ENCODE measurements at regions not wholly inside any gene's neighbourhood (a gene's known extent, or its start where the extent isn't known, plus 50 kb on each side); places are given as distances from the start of the nearest gene placed in this dataset.

DNA sequence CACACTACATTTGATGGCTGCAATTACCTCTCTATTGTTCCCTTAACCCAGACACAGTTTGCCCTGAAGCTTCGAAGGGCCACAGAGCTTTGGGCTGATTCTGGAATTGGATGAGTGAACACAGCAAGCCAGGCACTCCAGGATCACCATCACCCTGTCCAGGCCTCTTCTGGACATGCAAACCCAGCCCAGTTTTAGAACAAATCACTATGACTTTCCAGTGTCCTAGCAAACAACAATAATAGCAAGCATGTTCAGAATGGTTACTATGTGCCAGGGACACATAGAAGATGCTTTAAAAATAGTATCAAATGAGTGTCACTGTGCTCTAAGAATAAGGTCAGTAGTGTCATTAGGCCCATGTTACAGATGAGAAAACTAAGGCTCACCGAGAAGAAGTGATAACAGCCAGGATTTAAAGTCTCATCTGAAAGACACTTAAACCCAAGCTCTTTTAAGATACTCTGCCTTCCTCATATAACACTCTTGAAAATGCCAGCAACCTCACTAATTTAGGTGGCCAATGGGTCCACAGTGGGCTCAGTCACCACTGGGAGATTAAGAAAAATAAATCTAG, 191.7 kb upstream of the STK17B start:
- DNase-seq: no peak

DNA sequence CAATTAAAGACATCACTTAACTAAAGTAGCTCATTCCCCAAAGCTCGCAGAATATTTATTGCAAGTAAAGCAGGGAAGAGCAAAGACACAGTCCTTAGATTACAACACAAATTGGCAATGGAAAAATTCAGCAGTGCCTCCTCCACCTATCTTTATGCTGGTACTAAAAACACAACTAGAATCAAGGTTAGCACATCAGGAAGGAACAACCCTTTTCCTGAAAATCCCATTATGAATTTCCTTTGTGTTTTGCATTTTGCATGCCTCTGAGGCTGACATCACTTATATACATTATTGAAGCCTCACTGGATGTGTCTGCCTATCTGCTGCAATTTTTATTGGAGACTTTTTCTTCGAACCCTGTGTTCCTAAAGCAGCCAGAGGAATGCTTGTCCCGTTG, 193.8 kb upstream of the STK17B start:
- no peak for DNase-seq

DNA sequence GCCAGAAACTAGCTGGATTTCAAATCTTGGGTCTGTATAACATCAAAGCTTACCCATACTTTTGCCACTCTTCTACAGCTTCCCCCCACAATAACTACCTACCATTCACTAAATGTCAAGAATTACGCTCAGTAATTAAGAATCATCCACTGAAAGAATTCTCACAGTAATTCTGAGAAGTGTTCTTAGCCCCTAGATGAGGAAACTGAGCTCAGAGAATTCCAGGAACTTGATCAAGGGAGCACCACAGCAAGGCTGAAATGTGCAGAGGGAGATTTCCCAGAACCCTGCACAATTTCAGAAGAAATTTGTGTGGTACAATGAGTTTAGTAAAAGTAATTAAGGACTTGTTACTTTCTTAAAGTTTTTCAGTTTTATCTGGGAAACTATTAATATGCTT, 194.5 kb upstream of the STK17B start:
- DNase-seq: no peak

DNA sequence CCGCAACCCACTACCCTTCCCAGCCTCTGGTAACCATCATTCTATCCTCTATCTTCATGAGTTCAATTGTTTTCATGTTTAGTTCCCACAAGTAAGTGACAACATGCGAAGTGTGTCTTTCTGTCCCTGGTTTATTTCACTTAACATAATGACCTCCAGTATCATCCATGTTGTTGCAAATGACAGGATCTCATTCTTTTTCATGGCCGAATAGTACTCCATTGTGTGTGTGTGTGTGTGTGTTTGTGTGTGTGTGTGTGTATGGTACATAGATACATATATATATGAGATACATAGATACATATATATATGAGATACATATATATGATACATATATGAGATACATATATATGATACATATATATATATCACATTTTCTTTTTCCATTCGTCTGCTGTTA, 196.3 kb upstream of the STK17B start:
- no peak for DNase-seq

DNA sequence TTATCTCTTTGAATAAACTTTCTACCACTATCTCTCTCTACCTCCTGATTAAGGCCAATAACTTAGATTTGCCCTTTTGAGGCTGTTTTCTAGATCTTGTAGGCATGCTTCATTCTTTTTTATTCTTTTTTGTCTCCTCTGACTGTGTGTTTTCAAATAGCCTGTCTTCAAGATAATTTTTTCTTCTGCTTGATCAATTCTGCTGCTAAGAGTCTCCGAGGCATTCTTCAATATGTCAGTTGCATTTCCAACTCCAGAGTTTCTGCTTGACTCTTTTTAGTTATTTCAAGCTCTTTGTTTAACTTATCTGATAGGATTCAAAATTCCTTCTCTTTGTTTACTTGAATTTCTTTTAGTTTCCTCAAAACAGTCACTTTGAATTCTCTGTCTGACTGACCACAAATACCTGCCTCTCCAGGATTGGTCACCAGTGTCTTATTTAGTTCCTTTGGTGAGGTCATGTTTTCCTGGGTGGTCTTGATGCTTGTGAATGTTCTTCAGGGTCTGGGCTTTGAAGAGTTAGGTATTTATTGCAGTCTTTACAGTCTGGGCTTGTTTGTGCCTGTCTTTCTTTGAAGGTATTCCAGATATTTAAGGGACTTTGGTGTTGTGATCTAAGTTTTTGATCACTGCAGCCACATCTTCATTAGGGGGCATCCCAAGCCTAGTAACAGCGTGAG, 197.3 kb upstream of the STK17B start:
- no peak for DNase-seq

DNA sequence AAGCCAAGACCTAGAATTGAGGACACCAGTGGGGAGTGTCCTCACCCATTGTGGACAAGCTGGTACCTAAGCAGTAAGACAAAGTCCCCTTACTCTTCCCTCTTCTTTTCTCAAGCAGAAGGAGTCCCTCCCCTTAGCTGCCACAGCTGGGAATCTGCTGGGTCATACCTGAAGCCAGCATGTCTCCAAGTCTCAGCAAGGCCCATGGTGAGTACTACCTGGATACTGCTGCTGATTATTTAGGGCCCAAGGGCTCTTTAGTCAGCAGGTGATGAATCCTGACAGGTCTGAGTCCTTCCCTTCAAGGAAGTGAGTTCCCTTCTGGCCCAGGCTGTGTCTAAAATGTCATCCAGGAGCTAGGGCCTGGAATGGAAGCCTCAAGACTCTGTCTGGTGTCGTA, 198.6 kb upstream of the STK17B start:
- DNase-seq: no peak

DNA sequence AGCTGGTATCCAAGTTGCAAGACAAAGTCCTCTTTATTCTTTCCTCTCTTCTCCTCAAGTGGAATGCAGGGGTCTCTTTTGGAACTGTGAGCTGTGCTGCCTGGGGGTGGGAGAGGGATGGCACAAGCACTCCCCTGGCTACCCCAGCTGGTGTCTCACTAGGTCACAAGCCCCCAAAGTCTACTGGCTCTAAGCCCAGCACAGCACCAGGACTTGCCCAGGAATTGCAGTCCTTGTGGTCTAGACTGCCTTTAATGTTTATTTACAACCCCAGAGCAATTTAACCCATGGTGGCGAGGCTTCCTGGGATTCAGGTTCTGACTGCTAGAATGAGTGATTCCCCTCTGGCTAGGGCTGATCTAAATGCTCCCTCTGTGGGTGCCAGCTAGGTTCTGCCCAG, 199.0 kb upstream of the STK17B start:
- DNase-seq: no peak

GRCh38 chr2:196372276-196372809, 201.0 kb upstream of the STK17B start:
- DNase-seq: no peak

- DNase-seq: no peak
These were observed 201.7 kb upstream of the STK17B start for GRCh38 chr2:196372811-196373664.

- DNase-seq: no peak
These were observed 205.9 kb upstream of the STK17B start for GRCh38 chr2:196376984-196377877.

GRCh38 chr2:196379600-196379999, 208.2 kb upstream of the STK17B start:
- no peak for DNase-seq

GRCh38 chr2:196380098-196380497, 208.7 kb upstream of the STK17B start:
- DNase-seq: no peak

- no peak for DNase-seq
These were observed 209.2 kb upstream of the STK17B start for GRCh38 chr2:196380575-196380974.

GRCh38 chr2:196381464-196381863, 210.1 kb upstream of the STK17B start:
- no peak for DNase-seq

- no peak for DNase-seq
These were observed 212.4 kb upstream of the STK17B start for GRCh38 chr2:196383799-196384198.

- no peak for DNase-seq
These were observed 213.4 kb upstream of the STK17B start for GRCh38 chr2:196384729-196385128.

DNA sequence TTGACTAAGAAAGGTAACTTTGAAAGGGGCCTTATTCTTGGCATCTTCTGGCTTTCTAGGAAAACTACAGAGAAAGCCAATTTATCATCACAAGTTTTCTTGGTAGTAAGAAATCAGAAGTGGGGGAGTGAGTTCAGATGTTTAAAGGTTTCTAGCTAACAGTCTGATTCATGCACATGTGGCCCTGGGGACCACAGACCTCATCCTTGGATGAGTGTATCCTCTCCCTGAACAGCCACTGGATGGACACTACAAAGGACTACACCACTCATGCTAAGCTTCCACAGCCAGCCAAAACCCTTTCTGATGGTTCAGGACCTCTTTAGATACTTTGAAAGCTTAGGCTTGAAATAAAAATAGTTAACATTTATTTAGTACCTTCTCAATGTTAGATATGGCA, 218.3 kb upstream of the STK17B start:
- DNase-seq: no peak

- DNase-seq: no peak
These were observed 219.1 kb upstream of the STK17B start for GRCh38 chr2:196390243-196391148.

DNA sequence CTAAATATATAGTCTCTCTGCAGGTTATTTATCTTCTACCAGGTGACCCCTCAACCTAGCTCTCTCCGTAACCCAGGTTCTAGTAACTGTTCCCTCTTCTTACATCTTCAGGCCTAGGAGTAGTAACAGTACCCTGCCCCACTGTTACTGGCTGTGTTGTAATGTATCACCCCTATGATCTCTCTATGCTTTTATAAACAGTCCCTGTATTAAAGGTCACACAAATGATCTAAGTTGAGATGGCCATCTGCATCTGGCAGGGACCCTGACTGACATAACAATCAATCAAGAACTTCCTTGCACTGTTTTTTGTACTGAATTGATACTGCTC, 219.7 kb upstream of the STK17B start:
- DNase-seq: no peak

DNA sequence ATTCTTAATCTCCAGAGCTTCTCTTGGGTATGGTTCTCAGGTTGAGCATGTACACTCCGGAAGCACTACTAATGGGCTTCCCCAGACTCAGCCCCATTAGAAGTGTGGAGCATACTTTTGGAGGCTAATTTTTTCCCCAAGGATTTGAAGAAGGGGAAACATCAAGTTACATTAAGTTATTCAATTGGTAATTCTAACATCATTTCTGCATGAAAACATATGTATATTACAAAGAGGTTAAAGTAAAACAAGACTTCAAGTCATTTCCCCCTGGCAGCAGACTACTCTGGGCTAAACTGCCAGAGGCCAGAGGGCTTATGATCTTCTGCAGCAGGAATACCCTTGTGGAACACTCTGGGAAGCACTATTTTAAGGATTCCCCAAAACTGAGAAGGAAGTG, 227.7 kb upstream of the STK17B start:
- DNase-seq: no peak

DNA sequence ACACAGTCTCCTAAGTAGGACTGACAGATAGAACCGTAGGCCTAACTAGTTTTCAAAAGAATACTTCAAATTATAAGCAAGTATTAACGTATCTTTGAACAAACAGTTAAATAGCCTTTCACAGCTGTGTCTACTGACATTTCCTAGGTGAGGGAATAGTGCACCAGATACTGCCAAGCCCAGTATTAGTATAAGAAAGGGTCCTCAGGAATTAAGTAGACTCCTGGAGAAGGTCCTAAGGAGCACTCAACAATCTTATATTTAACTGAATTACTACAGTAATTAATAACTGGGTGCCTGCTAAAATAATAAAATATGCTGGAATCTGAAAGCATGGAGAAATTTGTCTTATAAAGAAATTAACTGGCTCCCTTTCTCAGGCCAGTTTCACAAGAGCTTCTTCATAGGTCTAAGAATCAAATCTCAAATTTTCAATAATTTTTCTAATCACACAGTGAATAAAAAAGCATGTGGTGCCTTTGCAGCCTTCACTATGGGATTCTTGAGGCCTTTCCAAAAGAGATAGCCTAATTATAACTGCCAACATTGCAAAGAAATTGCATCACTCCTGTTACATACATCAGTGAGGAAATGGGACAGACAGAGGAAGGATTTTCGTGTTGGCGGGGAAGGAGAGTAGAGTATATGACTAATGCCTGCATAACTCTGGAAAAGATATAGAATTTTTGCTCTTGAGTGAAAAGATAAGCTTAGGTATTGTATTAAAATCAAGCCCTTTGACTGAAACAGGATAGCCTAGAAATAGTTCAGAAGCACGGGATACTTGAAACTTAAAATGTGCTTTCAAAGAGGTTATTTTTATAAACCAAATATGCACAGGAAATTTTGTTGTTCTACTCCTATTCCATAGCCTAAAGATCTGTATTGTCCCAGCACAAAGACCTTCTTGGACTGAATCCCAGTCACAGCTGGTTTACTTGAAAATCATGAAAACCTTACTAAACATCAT, 228.6 kb upstream of the STK17B start:
- DNase-seq: no peak
